HAP-1 (cell line): ENCODE measurements at regions not wholly inside any gene's neighbourhood (a gene's known extent, or its start where the extent isn't known, plus 50 kb on each side); places are given as distances from the start of the nearest gene placed in this dataset.

Experiments
- DNase-seq, 2 experiments: peaks; one replicate each; pipeline ENCODE4 v3.0.0-alpha.2; 2016 to 2020; ENCODE audit warnings: low spot score in 2 of 2
- H3K27me3 ChIP-seq: fragments of 250-450 bp; sonication (Bioruptor Pico); 2 replicates; pipeline ENCODE4 v1.5.1; 2020; ENCODE audit warnings: low read depth, mild to moderate bottlenecking, moderate library complexity
- H3K36me3 ChIP-seq: fragments of 250-450 bp; sonication (Bioruptor Pico); replicated peaks from 2 replicates; pipeline ENCODE4 v1.5.1; 2020; ENCODE audit warnings: mild to moderate bottlenecking
- H3K4me1 ChIP-seq: fragments of 250-450 bp; sonication (Bioruptor Pico); 2 replicates; pipeline ENCODE4 v1.5.1; 2020; ENCODE audit warnings: mild to moderate bottlenecking
- H3K4me3 ChIP-seq: fragments of 250-450 bp; sonication (Bioruptor Pico); 2 replicates; pipeline ENCODE4 v1.5.1; 2020; ENCODE audit warnings: mild to moderate bottlenecking, moderate library complexity
- H3K9me3 ChIP-seq: fragments of 250-450 bp; sonication (Bioruptor Pico); 2 replicates; pipeline ENCODE4 v1.5.1; 2020; ENCODE audit warnings: mild to moderate bottlenecking, moderate library complexity
- in situ Hi-C: fragments of 300-500 bp; cut with MboI; formaldehyde crosslinking; loops from 3 replicates; pipeline ENCODE4 v1.14.3; 2020; ENCODE audit warnings: low sequenced_read_pairs, inconsistent platforms, mixed read lengths

GRCh38 chr6:71403422-71404134 is 115.0 kb downstream of the OGFRL1 start:
- H3K4me3 ChIP-seq: no peak overlapping the region
- no peaks in the 10 kb centered on the region for H3K27me3 ChIP-seq
- no peaks in the 10 kb centered on the region for H3K4me1 ChIP-seq
- H3K9me3 ChIP-seq: no peaks in the 10 kb centered on the region
- no peak for DNase-seq
- in situ Hi-C loops: no loop called here
- no peaks in the 10 kb centered on the region for H3K36me3 ChIP-seq

- Histone ChIP-seq H3K27me3 (no peaks in the 10 kb centered on the region), H3K36me3 (no peaks in the 10 kb centered on the region), H3K4me3 (no peak overlapping the region), H3K4me1 (no peaks in the 10 kb centered on the region), H3K9me3 (no peaks in the 10 kb centered on the region)
- in situ Hi-C loops: no loop called here
- peak in 1 of 2 experiments; percentile 18 for DNase-seq
Observed at GRCh38 chr6:71404145-71404966, 115.7 kb downstream of the OGFRL1 start.

DNA sequence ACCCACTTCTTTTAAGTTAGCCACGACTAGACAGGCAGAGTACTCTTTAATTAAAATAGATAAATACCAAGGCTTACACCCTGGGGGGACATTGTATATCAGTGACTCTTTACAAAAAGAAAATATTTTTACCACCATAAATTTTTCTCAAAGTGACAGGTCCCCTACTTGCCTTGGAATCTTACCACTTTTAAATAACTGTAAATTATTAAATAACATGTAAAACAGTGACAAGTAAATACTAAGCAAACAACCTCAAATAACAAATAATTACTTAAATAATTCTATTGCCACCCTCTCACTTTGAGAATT is 116.3 kb downstream of the OGFRL1 start:
- H3K36me3 ChIP-seq: no peaks in the 10 kb centered on the region
- H3K27me3 ChIP-seq: no peaks in the 10 kb centered on the region
- in situ Hi-C loops: no loop called here
- DNase-seq: no peak
- H3K4me1 ChIP-seq: no peaks in the 10 kb centered on the region
- H3K4me3 ChIP-seq: no peak overlapping the region
- H3K9me3 ChIP-seq: no peaks in the 10 kb centered on the region

DNA sequence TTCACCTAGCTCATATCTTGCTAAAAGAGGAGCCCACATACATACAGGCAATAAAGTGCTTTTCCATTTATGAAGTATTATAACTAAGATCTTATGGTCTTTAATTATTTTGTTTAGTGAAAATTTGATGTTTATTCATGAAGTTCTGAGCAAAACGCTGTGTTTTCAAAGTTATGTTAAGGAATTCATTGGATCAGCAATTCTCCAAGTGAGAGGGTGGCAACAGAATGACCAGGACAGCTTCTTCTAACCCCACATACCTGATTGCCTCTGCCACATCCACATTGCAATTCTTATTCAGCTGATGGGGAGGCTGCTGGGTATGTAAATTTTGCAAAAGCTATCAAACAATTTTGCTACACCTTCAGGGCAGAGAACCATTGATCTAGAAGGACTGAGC is 116.8 kb downstream of the OGFRL1 start:
- H3K4me1 ChIP-seq: no peaks in the 10 kb centered on the region
- no peaks in the 10 kb centered on the region for H3K27me3 ChIP-seq
- no peak overlapping the region for H3K4me3 ChIP-seq
- no peak for DNase-seq
- in situ Hi-C loops: no loop called here
- no peaks in the 10 kb centered on the region for H3K9me3 ChIP-seq
- no peaks in the 10 kb centered on the region for H3K36me3 ChIP-seq

- in situ Hi-C loops: no loop called here
- no peaks in the 10 kb centered on the region for H3K36me3 ChIP-seq
- DNase-seq: no peak
- no peaks in the 10 kb centered on the region for H3K9me3 ChIP-seq
- H3K4me1 ChIP-seq: no peaks in the 10 kb centered on the region
- H3K27me3 ChIP-seq: no peaks in the 10 kb centered on the region
- no peak overlapping the region for H3K4me3 ChIP-seq
Observed at GRCh38 chr6:71406865-71407860, 118.6 kb downstream of the OGFRL1 start.

DNA sequence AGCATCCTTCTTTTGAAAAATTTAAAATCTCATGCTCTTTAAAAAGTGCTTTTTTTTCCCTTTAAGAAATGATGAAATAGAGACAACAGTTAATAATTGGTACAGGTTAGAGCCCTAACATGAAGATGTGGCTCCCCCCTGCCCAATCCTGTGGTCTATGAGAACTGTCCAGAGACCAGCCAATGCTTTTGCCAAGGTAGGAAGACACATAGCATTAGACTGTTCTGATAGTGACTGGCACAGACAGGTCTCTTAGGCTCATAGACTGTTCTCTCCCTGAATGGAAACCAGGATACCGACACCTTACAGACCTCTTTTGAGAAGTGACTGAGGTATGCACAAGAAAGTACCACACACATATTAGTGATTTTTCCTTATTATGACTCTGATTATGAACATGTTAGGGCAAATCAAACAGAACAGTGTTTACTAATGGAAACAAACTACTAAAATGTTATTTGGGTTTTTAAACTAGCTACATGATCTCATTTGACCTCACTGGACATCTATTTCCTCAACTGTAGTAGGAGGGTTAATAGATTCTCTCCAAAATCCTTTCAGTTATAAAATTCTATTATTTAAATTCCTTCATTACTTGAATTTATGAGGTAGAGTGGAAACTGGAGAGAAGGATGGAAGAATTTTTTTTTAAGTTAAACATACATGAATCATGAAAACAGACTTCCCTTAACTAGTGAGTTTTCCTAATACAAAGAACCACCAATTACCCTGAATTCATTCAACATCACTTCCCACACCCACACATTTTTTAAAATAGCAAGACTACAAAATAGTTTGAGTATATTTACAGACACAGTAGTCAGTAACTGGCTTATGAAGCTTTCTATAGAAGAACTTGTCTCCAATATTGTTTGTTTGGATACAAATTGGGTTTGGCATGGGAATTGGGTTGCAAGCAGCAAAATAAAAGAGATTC is 120.4 kb downstream of the OGFRL1 start:
- no peaks in the 10 kb centered on the region; the same call in 1 of the 2 replicates for H3K4me1 ChIP-seq
- H3K36me3 ChIP-seq: no peaks in the 10 kb centered on the region
- DNase-seq: no peak

DNA sequence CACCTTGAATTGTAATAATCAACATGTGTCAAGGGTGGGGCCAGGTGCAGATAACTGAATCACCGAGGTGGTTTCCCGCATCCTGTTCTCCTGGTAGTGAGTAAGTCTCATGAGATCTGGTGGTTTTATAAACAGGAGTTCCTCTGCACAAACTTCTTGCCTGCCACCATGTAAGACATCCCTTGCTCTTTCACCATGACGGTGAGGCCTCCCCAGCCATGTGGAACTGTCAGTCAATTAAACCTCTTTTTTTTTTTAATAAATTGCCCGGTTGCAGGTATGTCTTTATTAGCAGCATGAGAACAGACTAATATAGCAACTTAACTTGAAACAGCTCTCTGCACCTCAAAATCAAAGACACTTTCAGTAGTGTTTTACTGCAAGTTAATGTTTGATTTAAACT is 121.6 kb downstream of the OGFRL1 start:
- in situ Hi-C loops: no loop called here
- no peak for DNase-seq
- H3K4me1 ChIP-seq: no peaks in the 10 kb centered on the region; the same call in 1 of the 2 replicates

More for the DNA sequence above, 120.4 kb downstream of the OGFRL1 start:
- Histone ChIP-seq H3K9me3 (no peaks in the 10 kb centered on the region), H3K27me3 (no peaks in the 10 kb centered on the region), H3K4me3 (no peak overlapping the region)
- in situ Hi-C loops: no loop called here

GRCh38 chr6:71410681-71411080 is 122.1 kb downstream of the OGFRL1 start:
- in situ Hi-C loops: no loop called here
- H3K36me3 ChIP-seq: no peaks in the 10 kb centered on the region
- no peak overlapping the region for H3K4me3 ChIP-seq
- H3K9me3 ChIP-seq: no peaks in the 10 kb centered on the region
- H3K4me1 ChIP-seq: no peaks in the 10 kb centered on the region; the same call in 1 of the 2 replicates
- DNase-seq: no peak
- no peaks in the 10 kb centered on the region; the same call in 1 of the 2 replicates for H3K27me3 ChIP-seq

More for the DNA sequence above, 121.6 kb downstream of the OGFRL1 start:
- no peaks in the 10 kb centered on the region for H3K36me3 ChIP-seq
- H3K4me3 ChIP-seq: no peak overlapping the region
- H3K9me3 ChIP-seq: no peaks in the 10 kb centered on the region
- no peaks in the 10 kb centered on the region; the same call in 1 of the 2 replicates for H3K27me3 ChIP-seq

- in situ Hi-C loops: no loop called here
- H3K4me1 ChIP-seq: no peaks in the 10 kb centered on the region; the same call in 1 of the 2 replicates
- no peaks in the 10 kb centered on the region for H3K9me3 ChIP-seq
- H3K36me3 ChIP-seq: no peaks in the 10 kb centered on the region
- H3K27me3 ChIP-seq: no peaks in the 10 kb centered on the region; the same call in 1 of the 2 replicates
- H3K4me3 ChIP-seq: no peak overlapping the region
- no peak for DNase-seq
Observed at GRCh38 chr6:71411882-71412281, 123.3 kb downstream of the OGFRL1 start.

DNA sequence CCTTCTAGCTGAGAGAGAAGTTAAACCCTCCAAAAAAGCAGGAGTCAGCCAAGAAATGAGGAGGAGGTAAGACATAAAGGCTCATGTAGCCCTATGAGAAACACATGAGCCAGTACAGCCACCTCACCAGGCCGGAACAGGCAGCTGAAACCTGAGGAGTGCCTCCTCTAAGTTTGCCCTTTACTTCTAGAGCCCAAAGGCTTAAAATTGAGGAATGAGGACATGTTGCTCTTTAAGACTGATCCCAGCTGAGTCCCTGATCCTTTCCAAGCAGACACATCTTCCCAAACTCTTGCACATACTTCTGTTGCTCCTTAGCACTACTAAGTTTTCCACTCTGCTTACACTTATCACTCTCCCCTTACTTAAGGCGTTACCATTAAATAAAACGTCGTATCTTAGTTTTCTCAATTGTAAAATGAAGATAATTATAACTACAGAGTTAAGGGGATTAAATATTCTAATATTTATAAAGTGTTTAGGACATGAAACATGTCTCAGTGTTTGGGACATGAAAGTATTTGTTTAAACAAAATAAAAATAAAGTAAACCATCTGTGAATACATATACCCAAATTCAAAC is 124.0 kb downstream of the OGFRL1 start:
- H3K36me3 ChIP-seq: no peaks in the 10 kb centered on the region
- no peak for DNase-seq
- no peak overlapping the region for H3K4me3 ChIP-seq
- H3K27me3 ChIP-seq: no peaks in the 10 kb centered on the region; the same call in 1 of the 2 replicates
- H3K4me1 ChIP-seq: no peaks in the 10 kb centered on the region; the same call in 1 of the 2 replicates
- in situ Hi-C loops: no loop called here
- H3K9me3 ChIP-seq: no peaks in the 10 kb centered on the region

GRCh38 chr6:71414486-71414885 is 125.9 kb downstream of the OGFRL1 start:
- Histone ChIP-seq H3K4me3 (no peak overlapping the region), H3K9me3 (no peaks in the 10 kb centered on the region), H3K36me3 (no peaks in the 10 kb centered on the region), H3K4me1 (peaks cover 6% of the 10 kb centered on the region), H3K27me3 (no peaks in the 10 kb centered on the region; the same call in 1 of the 2 replicates)
- peak in 1 of 2 experiments; percentile 53 for DNase-seq
- in situ Hi-C loops: no loop called here
